NCI-H2171 treated with DMSO at 0.1 percent for 48 hours (cell line): ENCODE measurements at regions not wholly inside any gene's neighbourhood (a gene's known extent, or its start where the extent isn't known, plus 50 kb on each side); places are given as distances from the start of the nearest gene placed in this dataset.
"Not testable (repeated sequence)": the region's sequence is repeated elsewhere in the genome, so short reads cannot be mapped to it uniquely, and the experiment has no call there.

Experiments
- DNase-seq: peaks from one replicate; lab custom pipeline; 2025; lab: John Stamatoyannopoulos, UW

DNA sequence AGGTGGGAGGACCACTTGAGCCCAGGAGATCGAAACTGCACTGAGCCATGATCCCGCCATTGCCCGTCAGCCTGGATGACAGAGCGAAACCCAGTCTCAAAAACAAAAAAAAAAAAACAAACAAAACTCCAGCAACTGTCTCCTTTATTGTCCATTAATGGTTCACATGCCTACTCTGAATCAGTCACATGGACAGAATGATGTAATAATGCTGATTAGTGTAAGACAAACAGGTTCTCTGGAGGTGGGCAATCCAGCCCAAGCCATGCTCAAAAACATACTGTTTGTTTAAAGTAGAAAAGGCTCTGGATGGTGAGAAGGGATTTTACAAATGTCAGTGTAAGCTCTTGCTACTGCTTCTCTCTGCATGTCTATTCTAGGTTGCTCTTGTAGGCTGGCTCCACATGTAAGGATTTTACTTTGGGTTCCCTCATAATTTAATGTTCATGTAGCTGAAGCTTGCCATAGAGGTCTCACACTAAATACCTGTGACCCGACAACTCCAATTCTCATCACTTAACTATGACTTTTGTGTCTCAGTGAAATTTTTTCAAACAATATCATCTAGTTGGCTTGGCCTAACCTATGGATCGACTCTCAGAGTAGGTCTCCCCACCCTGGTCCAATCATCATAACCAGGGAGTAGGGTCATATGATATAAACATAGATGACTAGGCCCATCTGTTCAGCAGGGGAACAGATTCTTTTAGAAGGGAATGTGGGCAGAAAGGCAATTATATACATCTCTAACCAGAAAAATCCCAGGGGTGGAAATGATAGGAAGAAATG is 83.9 kb upstream of the SLC39A10 start:
- DNase-seq: peak; percentile 76

- no peak for DNase-seq
These were observed 86.7 kb upstream of the SLC39A10 start for GRCh38 chr2:195570329-195570728.

GRCh38 chr2:195569255-195569654 is 87.8 kb upstream of the SLC39A10 start:
- no peak for DNase-seq

DNA sequence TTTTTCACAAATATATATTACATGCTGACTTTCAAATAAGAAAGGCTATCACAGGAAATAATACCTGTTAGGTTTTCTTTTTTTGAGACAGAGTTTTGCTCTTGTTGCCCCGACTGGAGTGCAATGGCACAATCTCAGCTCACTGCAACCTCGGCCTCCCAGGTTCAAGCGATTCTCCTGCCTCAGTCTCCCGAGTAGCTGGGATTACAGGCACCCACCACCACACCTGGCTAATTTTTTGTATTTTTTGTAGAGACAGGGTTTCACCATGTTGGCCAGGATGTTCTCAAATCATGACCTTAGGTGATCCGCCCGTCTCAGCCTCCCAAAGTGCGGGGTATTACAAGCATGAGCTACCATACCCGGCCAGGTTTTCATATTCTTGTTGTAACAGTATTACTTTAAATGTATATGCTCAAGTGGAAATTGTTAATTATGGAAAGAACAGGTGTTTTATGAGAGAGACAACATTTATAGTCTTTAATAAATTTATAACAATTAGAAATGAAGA is 92.3 kb upstream of the SLC39A10 start:
- not testable (repeated sequence) for DNase-seq

DNA sequence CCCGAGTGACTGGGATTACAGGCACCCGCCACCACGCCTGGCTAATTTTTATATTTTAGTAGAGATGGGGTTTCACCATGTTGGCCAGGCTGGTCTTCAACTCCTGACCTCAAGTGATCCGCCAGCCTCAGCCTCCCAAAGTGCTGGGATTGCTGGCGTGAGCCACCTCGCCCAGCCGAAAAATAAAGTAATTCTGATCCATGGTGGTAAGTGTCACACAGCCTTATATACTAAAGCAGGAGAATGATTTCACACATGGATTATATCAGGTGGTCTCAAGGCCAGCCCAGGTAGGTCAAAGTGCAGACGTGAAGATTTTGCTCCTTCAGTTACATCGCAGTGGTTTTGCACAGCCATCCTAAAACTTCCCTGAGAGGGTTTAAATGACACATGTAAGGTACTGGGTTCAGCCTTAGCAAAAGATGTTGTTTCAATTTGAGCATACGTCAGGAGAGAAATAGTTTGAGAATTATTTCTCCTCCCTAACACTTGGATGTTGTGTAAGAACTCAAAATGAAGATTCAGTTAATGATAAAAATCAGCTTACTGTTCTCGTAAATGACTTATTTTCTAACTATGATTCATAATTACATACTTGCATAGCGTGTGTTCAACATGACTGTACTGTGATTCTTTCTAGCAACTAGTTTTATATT is 93.0 kb upstream of the SLC39A10 start:
- no peak for DNase-seq

- DNase-seq: no peak
These were observed 94.2 kb upstream of the SLC39A10 start for GRCh38 chr2:195562570-195563566.

DNA sequence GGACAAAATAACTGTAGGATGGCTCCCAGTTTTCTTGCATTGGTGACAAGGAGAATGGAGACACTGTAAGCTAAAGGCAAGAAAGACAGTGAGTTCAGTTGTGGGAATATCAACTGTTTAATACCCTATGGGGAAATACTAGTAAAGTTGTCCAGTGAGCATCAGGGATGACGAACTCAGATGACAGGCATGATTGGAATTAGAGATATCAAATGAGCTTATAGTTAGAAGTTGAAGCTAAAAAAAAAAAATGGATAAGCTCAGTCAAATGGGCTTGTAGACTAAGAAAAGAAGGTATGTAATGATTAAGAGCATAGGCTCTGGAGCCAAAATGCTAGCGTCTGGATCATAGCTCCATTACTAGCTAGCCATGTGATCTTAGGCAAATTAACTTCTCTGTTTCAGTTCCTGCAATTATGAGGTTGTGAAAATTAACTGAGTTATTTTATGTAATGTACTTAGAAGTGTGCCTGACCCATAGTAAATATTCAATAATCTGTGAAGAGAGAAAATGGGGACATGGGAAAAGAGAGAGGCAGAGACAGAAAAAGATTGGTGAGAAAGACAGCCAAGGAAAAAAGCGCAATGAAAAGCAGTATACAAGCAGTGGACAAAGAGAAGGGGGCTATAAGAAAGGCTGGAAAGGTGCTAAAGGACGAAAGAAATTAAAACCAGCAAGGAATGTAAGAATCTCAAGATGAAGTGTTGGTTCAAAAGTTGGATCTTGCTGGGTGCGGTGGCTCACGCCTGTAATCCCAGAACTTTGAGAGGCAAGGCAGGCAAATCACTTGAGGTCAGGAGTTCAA is 95.7 kb upstream of the SLC39A10 start:
- no peak for DNase-seq

- no peak for DNase-seq
These were observed 96.7 kb upstream of the SLC39A10 start for GRCh38 chr2:195560209-195560895.

DNA sequence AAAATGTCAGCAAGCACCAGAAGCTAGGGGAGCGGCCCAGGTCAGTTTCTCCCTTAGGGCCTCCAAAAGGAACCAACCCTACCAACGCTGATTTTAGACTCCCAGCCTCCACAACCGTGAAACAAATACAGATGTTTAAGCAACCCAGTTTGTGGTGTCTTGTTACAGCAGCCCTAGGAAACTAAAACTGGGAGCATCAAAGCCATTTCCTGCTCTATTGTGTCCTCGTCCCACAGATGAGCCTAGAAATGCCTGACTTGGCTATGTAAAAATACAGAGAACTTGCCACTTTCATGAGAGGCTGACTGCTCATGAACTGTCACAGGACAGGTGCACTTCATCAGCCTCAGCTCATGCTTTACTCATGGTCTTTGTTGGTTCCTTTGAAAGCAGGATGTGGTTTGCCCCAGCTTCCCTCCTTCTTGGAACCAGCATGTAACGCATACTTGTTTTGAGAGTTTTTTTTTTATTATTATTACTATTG is 97.6 kb upstream of the SLC39A10 start:
- DNase-seq: no peak

- DNase-seq: no peak
These were observed 101.1 kb upstream of the SLC39A10 start for GRCh38 chr2:195555971-195556370.

DNA sequence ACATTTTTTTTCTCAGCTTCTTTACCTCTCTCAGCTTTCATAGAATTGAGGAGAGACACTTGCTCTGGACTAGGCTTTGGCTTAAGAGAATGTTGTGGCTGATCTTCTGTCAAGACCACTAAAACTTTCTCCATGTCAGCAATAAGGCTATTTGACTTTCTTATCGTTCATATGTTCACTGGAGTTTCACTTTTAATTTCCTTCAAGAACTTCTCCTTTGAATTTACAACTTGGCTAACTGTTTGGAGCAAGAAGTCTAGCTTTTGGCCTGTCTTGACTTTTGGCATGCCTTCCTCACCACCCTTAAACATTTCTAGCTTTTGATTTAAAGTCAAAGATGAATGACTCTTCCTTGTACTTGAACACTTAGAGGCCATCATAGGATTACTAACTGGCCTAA is 104.4 kb upstream of the SLC39A10 start:
- no peak for DNase-seq

DNA sequence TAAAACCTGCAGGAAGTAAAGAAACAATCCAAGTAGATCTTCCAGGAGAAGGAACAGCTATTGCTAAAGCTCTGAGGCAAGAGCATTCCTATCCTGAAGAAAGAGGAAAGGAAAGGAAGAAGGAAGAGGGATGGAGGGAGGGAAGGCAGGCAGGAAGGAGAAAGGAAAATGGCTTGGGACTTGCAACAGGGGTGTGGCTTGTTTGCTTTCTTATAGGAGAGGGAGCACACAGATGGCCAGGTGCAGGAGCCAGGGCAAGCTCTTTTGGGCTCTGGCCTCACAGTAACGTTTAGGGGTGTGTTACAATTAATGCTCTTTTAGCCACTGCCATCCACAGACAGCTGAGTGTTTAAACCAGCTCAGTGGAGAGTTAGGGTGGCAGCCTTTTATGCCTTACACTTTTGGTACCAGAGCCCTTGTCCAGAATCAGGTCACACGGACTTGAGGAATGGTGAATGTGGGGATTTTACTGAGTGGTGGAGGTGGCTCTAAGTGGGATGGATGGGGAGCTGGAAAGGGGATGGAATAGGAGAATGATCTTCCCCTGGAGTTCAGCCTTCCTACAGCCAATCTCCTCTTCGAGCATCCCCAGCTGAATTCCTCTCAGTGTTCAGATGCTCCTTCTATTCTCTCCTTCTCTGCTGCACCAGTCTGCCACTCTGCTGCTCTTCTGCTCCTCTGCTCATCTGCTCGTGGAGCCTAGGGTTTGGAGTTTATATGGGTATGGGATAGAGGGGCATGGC is 108.7 kb upstream of the SLC39A10 start:
- DNase-seq: no peak

DNA sequence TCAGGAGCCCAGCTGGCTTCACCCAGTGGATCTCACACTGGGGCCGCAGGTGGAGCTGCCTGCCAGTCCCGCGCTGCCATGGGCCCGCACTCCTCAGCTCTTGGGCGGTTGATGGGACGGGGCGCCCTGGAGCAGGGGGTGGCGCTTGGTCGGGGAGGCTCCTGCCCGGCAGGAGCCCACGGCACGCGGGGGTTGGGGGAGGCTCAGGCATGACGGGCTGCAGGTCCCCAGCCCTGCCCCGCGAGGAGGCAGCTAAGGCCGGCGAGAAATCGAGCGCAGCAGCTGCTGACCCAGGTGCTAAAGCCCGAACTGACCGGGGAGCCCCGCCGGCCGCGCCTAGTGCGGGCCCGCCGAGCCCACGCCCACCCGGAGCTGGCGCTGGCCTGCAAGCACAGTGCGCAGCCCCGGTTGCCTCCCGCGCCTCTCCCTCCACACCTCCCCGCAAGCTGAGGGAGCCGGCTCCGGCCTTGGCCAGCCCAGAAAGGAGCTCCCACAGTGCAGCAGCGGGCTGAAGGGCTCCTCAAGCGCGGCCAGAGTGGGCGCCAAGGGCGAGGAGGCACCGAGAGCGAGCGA is 109.7 kb upstream of the SLC39A10 start:
- not testable (repeated sequence) for DNase-seq

- no peak for DNase-seq
These were observed 111.2 kb upstream of the SLC39A10 start for GRCh38 chr2:195545811-195546210.

GRCh38 chr2:195543902-195544894 is 112.8 kb upstream of the SLC39A10 start:
- no peak for DNase-seq

DNA sequence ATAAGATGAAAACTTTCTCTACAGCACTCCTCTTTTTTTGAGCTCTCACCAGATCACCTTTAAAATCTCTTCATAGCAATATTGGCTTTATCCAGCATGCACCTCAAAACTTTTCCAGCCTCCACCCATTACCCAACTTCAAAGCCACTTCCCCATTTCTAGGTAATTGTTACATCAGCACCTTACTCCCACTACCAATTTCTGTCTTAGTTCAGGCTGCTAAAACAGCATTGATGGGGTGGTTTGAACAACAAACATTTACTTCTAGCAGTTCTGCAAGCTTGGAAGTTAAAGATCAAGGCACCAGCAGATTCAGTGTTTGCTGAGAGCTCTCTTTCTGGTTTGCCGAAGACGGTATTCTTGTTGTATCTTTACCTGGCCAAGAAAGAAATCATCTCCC is 114.0 kb upstream of the SLC39A10 start:
- no peak for DNase-seq

- no peak for DNase-seq
These were observed 115.0 kb upstream of the SLC39A10 start for GRCh38 chr2:195542067-195542466.

DNA sequence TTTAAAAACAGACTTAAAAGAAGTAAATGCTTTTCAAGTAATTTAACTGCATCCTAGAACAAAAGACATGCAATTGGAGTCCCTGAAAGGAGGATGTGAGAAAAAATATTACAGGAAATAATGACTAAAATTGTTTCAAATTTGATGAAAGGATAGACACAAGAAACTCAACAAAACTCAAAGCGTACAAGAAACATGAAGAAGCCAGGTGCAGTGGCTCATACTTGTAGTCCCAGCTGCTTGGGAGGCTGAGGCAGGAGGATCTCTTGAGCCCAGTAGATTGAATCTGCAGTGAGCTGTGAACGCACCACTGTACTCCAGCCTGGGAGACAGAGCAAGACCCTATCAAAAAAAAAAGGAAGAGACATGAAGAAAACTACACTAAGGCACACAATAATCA is 118.1 kb upstream of the SLC39A10 start:
- DNase-seq: no peak
